Liver (tissue), 8 donors: ENCODE measurements at regions not wholly inside any gene's neighbourhood (a gene's known extent, or its start where the extent isn't known, plus 50 kb on each side); places are given as distances from the start of the nearest gene placed in this dataset.

ENCODE experiments used
- DNase-seq: peaks from one replicate; pipeline ENCODE4 v3.0.0-alpha.2; 2017; ENCODE audit warnings: low spot score
- H3K27ac ChIP-seq, 2 donors: one replicate each; pipeline ENCODE4 v1.7.0; 2013; ENCODE audit warnings: inconsistent platforms in 2 of 2, low read length in 2 of 2, control low read depth in 1 of 2, low read depth in 1 of 2, mild to moderate bottlenecking in 1 of 2
- H3K27me3 ChIP-seq, 4 donors: one replicate each; pipeline versions ENCODE4 v1.6.1 to v1.7.0; 2013; ENCODE audit warnings: low read length in 3 of 4, inconsistent platforms in 1 of 4, mild to moderate bottlenecking in 1 of 4, moderate library complexity in 1 of 4; ENCODE audit not compliant: control insufficient read depth in 4 of 4, insufficient read depth in 4 of 4
- H3K36me3 ChIP-seq, 4 donors: one replicate each; pipeline versions ENCODE4 v1.6.1 to v1.7.0; 2013; ENCODE audit warnings: low read length in 3 of 4, mild to moderate bottlenecking in 3 of 4, low read depth in 1 of 4, moderate library complexity in 1 of 4; ENCODE audit not compliant: control insufficient read depth in 4 of 4, insufficient read depth in 3 of 4
- H3K4me1 ChIP-seq, 4 donors: one replicate each; pipeline versions ENCODE4 v1.6.1 to v1.7.0; 2013; ENCODE audit warnings: low read length in 3 of 4, mild to moderate bottlenecking in 3 of 4, moderate library complexity in 1 of 4; ENCODE audit not compliant: control insufficient read depth in 4 of 4, insufficient read depth in 4 of 4
- H3K4me3 ChIP-seq, 3 donors: one replicate each; pipeline versions ENCODE4 v1.6.1 to v1.7.0; 2013; ENCODE audit warnings: low read length in 3 of 3, control low read depth in 1 of 3, low read depth in 1 of 3, mild to moderate bottlenecking in 1 of 3
- H3K9ac ChIP-seq, 2 donors: one replicate each; pipeline ENCODE4 v1.7.0; 2013; ENCODE audit warnings: low read length in 2 of 2, mild to moderate bottlenecking in 2 of 2, moderate library complexity in 2 of 2, control low read depth in 1 of 2, low read depth in 1 of 2
- H3K9me3 ChIP-seq, 4 donors: one replicate each; pipeline versions ENCODE4 v1.6.1 to v1.7.0; 2013; ENCODE audit warnings: low read length in 3 of 4; ENCODE audit not compliant: control insufficient read depth in 4 of 4
- ATF3 ChIP-seq: IDR thresholded peaks from 2 replicates; pipeline ENCODE4 v1.6.1; 2016; ENCODE audit warnings: antibody characterized with exemption
- CTCF ChIP-seq: fragments of 150-350 bp; IDR thresholded peaks from 2 replicates; pipeline ENCODE4 v1.5.1; 2017; ENCODE audit warnings: improper control_type of control experiment, low read depth, low read length; ENCODE audit not compliant: missing input control
- EGR1 ChIP-seq, 2 donors: IDR thresholded peaks; 2 replicates each; pipeline ENCODE4 v1.6.1; 2016 to 2018; ENCODE audit warnings: antibody characterized with exemption in 2 of 2, low read depth in 2 of 2
- FOXA1 ChIP-seq: IDR thresholded peaks from 2 replicates; pipeline ENCODE4 v1.6.1; 2016; ENCODE audit warnings: antibody characterized with exemption
- FOXA2 ChIP-seq: IDR thresholded peaks from 2 replicates; pipeline ENCODE4 v1.6.1; 2016; ENCODE audit warnings: antibody characterized with exemption
- GABPA ChIP-seq, 2 donors: IDR thresholded peaks in 1 of 2; conservative IDR thresholded peaks in 1 of 2; 2 replicates each; pipeline ENCODE4 v1.6.1; 2016; ENCODE audit warnings: antibody characterized with exemption in 2 of 2, mild to moderate bottlenecking in 1 of 2, moderate library complexity in 1 of 2
- HNF4A ChIP-seq, 2 donors: conservative IDR thresholded peaks; 2 replicates each; pipeline ENCODE4 v1.6.1; 2016; ENCODE audit warnings: antibody characterized with exemption in 2 of 2, mild to moderate bottlenecking in 2 of 2
- HNF4G ChIP-seq: IDR thresholded peaks from 2 replicates; pipeline ENCODE4 v1.6.1; 2016; ENCODE audit warnings: antibody characterized with exemption
- MAX ChIP-seq: IDR thresholded peaks from 2 replicates; pipeline ENCODE4 v1.6.1; 2016; ENCODE audit warnings: antibody characterized with exemption
- NR2F2 ChIP-seq: IDR thresholded peaks from 2 replicates; pipeline ENCODE4 v1.6.1; 2016; ENCODE audit warnings: antibody characterized with exemption
- RAD21 ChIP-seq, 2 donors: IDR thresholded peaks; 2 replicates each; pipeline ENCODE4 v1.6.1; 2016; ENCODE audit warnings: antibody characterized with exemption in 2 of 2, mild to moderate bottlenecking in 2 of 2
- REST ChIP-seq: IDR thresholded peaks from 2 replicates; pipeline ENCODE4 v1.6.1; 2016; ENCODE audit warnings: antibody characterized with exemption, mild to moderate bottlenecking
- RXRA ChIP-seq, 2 donors: IDR thresholded peaks; 2 replicates each; pipeline ENCODE4 v1.6.1; 2017 to 2018; ENCODE audit warnings: antibody characterized with exemption in 2 of 2, mild to moderate bottlenecking in 1 of 2
- SP1 ChIP-seq: IDR thresholded peaks from 2 replicates; pipeline ENCODE4 v1.6.1; 2018; ENCODE audit warnings: antibody characterized with exemption, mild to moderate bottlenecking
- TAF1 ChIP-seq: conservative IDR thresholded peaks from 2 replicates; pipeline ENCODE4 v1.6.1; 2016; ENCODE audit warnings: antibody characterized with exemption, mild to moderate bottlenecking
- YY1 ChIP-seq: IDR thresholded peaks from 2 replicates; pipeline ENCODE4 v1.6.1; 2016; ENCODE audit warnings: antibody characterized with exemption, mild to moderate bottlenecking
- ZBTB33 ChIP-seq: IDR thresholded peaks from 2 replicates; pipeline ENCODE4 v1.6.1; 2016; ENCODE audit warnings: antibody characterized with exemption
- WGBS: extraction: QIAGEN DNeasy Blood & Tissue Kit; methylation state at CpG from one replicate; pipeline ENCODE4 v1.1.7; 2013; 5-methylcytosine and 5-hydroxymethylcytosine counted together
- donor health status: healthy.
- donor health status: healthy.
- donor health status: healthy.
- donor health status: healthy.
- donor health status: healthy.

GRCh38 chr10:125419146-125419545 lies 258.8 kb upstream of the CTBP2 start:
- peaks cover 0 to 3% (median 0%) of the 10 kb centered on the region in 4 donors for H3K9me3 ChIP-seq
- TF ChIP-seq ZBTB33 (no peak), HNF4A (conservative IDR thresholded peaks at IDR 0.05) (no peak), REST (no peak), FOXA2 (no peak), RXRA (IDR thresholded peaks at IDR 0.05) (no peak), CTCF (no peak), YY1 (no peak), EGR1 (IDR thresholded peaks at IDR 0.05; ENCODE audit: low read depth in 2 of 2) (no peak), RAD21 (IDR thresholded peaks at IDR 0.05) (no peak), SP1 (no peak), GABPA (IDR thresholded peaks at IDR 0.05 in 1 of 2, conservative IDR thresholded peaks at IDR 0.05 in 1 of 2) (no peak), HNF4G (no peak), FOXA1 (no peak), TAF1 (no peak), NR2F2 (no peak)
- no peak overlapping the region for H3K4me3 ChIP-seq
- peaks cover 0 to 3% (median 0%) of the 10 kb centered on the region in 4 donors for H3K27me3 ChIP-seq
- WGBS: 80% methylated on average over 8 of the region's 8 CpGs
- no peaks in the 10 kb centered on the region for H3K4me1 ChIP-seq
- no peak for DNase-seq
- no peak overlapping the region for H3K9ac ChIP-seq
- no peaks in the 10 kb centered on the region for H3K36me3 ChIP-seq
- no peak overlapping the region for H3K27ac ChIP-seq

- Histone ChIP-seq H3K9me3 (peaks cover 0 to 3% (median 0%) of the 10 kb centered on the region in 4 donors), H3K9ac (no peak overlapping the region), H3K27ac (no peak overlapping the region), H3K4me1 (no peaks in the 10 kb centered on the region), H3K36me3 (no peaks in the 10 kb centered on the region), H3K27me3 (peaks cover 0 to 3% (median 0%) of the 10 kb centered on the region in 4 donors), H3K4me3 (no peak overlapping the region)
- TF ChIP-seq YY1 (no peak), MAX (no peak), RXRA (IDR thresholded peaks at IDR 0.05) (no peak), SP1 (no peak), TAF1 (no peak), HNF4G (no peak), ZBTB33 (no peak), RAD21 (IDR thresholded peaks at IDR 0.05) (no peak), HNF4A (conservative IDR thresholded peaks at IDR 0.05) (no peak), ATF3 (no peak)
- no peak for DNase-seq
- 71% methylated on average over 6 of the region's 6 CpGs for WGBS
Measured at GRCh38 chr10:125417605-125418004, 257.2 kb upstream of the CTBP2 start.
